BLaER1 (cell line): ENCODE measurements at regions not wholly inside any gene's neighbourhood (a gene's known extent, or its start where the extent isn't known, plus 50 kb on each side); places are given as distances from the start of the nearest gene placed in this dataset.

Experiments
- H3K27ac ChIP-seq: shearing (Covaris generic); formaldehyde crosslinking; 2 replicates; pipeline ENCODE4 v1.8.1; 2022
- H3K27me3 ChIP-seq: shearing (Covaris generic); formaldehyde crosslinking; 2 replicates; pipeline ENCODE4 v1.8.1; 2022
- H3K36me3 ChIP-seq: shearing (Covaris generic); formaldehyde crosslinking; 2 replicates; pipeline ENCODE4 v1.8.1; 2022
- H3K4me1 ChIP-seq: shearing (Covaris generic); formaldehyde crosslinking; 2 replicates; pipeline ENCODE4 v1.8.1; 2022
- H3K4me2 ChIP-seq: shearing (Covaris generic); formaldehyde crosslinking; 2 replicates; pipeline ENCODE4 v1.8.1; 2022
- H3K4me3 ChIP-seq: shearing (Covaris generic); formaldehyde crosslinking; 2 replicates; pipeline ENCODE4 v1.8.1; 2022
- H3K9ac ChIP-seq: shearing (Covaris generic); formaldehyde crosslinking; 2 replicates; pipeline ENCODE4 v1.8.1; 2022
- H3K9me3 ChIP-seq: shearing (Covaris generic); formaldehyde crosslinking; 2 replicates; pipeline ENCODE4 v1.8.1; 2022
- H4K20me1 ChIP-seq: shearing (Covaris generic); formaldehyde crosslinking; 2 replicates; pipeline ENCODE4 v1.8.1; 2022
- Cebpa-rat ChIP-seq: shearing (Covaris generic); IDR thresholded peaks from 2 replicates; pipeline ENCODE4 v1.8.1; 2022

DNA sequence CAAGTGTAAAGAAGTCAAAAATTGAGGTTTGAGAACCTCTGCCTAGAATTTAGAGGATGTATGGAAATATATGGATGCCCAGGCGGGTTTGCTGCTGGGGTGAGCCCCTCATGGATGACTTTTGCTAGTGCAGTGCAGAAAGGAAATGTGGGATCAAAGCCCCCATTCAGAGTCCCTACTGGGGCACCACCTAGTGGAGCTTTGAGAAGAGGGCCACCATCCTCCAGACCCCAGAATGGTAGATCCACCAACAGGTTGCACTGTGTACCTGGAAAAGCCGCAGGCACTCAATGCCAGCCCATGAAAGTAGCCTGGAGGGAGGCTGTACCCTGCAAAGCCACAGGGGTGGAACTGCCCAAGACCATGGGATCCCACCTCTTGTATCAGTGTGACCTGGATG, 330.7 kb upstream of the DPYD start:
- Histone ChIP-seq H3K9ac (no peak overlapping the region), H3K27me3 (no peaks in the 10 kb centered on the region), H3K4me3 (no peak overlapping the region), H3K4me1 (no peaks in the 10 kb centered on the region; the same call in 1 of the 2 replicates), H3K9me3 (peaks cover 18% of the 10 kb centered on the region), H3K4me2 (no peak overlapping the region), H4K20me1 (no peaks in the 10 kb centered on the region), H3K27ac (no peak overlapping the region), H3K36me3 (no peaks in the 10 kb centered on the region)
- TF ChIP-seq Cebpa-rat: no peak

DNA sequence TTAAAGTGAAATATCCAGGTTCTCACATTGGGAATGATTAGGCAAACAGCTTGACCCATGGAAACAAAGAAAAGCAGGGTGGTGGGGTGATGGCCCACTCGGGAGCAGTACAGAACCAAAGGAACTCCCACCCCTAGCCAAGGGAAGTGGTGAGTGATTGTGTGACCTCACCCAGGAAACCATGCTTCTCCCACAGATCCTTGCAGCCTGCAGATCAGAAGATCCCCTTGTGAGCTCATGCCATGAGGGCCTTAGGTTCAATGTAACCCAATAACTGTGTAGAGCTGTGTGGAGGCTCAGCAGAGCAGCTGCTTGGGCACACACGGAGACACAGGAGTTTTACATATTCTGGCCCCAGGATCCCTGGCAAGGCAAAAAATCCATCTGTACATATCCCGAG, 311.8 kb upstream of the DPYD start:
- Histone ChIP-seq H3K36me3 (no peaks in the 10 kb centered on the region), H3K4me1 (no peaks in the 10 kb centered on the region), H3K4me3 (no peak overlapping the region), H3K9ac (no peak overlapping the region), H4K20me1 (no peaks in the 10 kb centered on the region), H3K9me3 (peaks cover 26% of the 10 kb centered on the region), H3K27me3 (no peaks in the 10 kb centered on the region), H3K27ac (no peak overlapping the region), H3K4me2 (no peak overlapping the region)
- TF ChIP-seq Cebpa-rat: no peak

DNA sequence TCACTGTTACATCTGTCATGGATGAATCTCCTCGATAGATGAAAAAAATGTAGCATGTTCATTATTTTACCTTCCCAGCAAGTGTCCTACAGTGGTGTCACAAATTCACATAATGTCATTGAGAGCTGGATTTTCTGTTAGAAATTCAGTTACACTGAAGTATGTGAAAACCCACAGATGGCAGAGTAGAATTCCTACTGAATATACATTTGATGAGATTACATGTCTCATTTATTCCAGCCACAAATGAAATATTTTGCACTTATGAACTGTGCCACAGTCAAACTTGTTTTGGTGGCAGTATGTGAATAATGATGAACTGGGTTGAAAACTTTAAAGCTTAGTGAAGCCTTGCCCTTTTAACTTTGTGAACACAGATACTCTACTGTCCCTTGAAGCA, 301.9 kb upstream of the DPYD start:
- H3K27me3 ChIP-seq: no peaks in the 10 kb centered on the region
- TF ChIP-seq Cebpa-rat: no peak
- no peak overlapping the region for H3K9ac ChIP-seq
- H3K9me3 ChIP-seq: no peaks in the 10 kb centered on the region
- H4K20me1 ChIP-seq: no peaks in the 10 kb centered on the region
- no peaks in the 10 kb centered on the region for H3K36me3 ChIP-seq
- no peak overlapping the region for H3K4me3 ChIP-seq
- no peak overlapping the region for H3K27ac ChIP-seq
- peak overlapping the region; percentile 48; the same call in 1 of the 2 replicates for H3K4me2 ChIP-seq
- peaks cover 16% of the 10 kb centered on the region for H3K4me1 ChIP-seq

DNA sequence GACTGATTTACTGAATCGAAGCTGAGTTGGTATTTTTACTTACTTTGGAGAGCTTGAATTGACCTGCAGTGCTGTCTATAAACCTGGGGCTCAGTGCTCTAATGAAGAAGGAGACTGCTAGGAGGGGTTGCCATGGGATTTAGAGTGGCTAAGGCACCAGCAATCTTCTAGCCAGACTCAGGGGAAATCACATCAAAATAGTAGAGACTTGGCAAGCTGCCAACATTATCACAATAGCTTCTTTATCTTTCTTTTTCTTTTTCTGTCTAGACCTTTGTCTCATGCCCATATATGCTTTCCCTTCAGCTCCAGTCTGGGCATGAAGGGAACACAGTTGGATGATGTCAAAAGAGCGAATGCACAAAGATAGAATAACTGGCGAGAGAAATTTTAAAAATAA, 301.1 kb upstream of the DPYD start:
- Histone ChIP-seq H3K27me3 (no peaks in the 10 kb centered on the region), H3K27ac (no peak overlapping the region), H3K4me2 (peak overlapping the region; percentile 48), H3K36me3 (no peaks in the 10 kb centered on the region), H3K4me1 (peaks cover 16% of the 10 kb centered on the region), H3K4me3 (no peak overlapping the region), H4K20me1 (no peaks in the 10 kb centered on the region), H3K9ac (no peak overlapping the region), H3K9me3 (no peaks in the 10 kb centered on the region)
- no peak for TF ChIP-seq Cebpa-rat

DNA sequence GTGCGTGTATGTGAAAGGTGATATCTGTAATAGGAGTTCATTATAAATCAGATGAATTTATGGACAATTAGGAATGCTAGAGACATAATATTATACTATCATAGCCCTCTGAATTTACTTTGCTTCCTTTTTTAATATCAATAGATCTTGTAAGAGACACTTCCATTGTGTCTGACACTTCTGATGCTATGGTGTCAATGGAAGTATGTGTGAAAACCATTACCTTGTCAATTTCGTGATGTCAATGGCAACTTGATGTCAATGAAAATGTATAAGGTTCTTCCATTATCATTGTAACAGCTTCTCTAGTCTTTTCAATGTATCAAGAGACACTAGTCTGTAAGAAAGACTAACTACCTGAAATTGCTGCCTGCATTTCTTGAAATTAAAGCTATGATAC, 296.8 kb upstream of the DPYD start:
- Histone ChIP-seq H3K4me3 (no peak overlapping the region), H3K9ac (no peak overlapping the region), H4K20me1 (no peaks in the 10 kb centered on the region), H3K27me3 (no peaks in the 10 kb centered on the region), H3K4me1 (peaks cover 14% of the 10 kb centered on the region), H3K36me3 (no peaks in the 10 kb centered on the region), H3K27ac (no peak overlapping the region), H3K4me2 (no peak overlapping the region), H3K9me3 (no peaks in the 10 kb centered on the region)
- TF ChIP-seq Cebpa-rat: no peak

DNA sequence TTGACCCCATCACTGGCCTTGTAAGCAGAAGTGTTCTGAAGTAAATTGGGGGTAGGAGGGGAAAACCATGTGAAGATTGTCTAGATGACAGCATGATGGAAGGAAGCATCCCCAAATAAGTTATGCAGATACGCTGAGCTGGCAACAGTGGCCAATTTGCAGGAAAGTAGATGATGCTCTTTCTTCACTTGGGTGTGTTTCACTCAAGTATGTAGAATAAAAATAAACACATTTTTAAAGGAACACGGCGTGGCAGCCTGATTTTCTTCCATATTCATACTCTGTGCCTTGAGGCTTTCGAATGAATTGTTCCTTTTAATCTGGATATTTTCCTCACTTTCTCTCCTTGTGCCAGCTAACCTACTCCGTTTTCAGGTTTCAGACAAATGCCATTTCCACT, 295.5 kb upstream of the DPYD start:
- Histone ChIP-seq H3K9ac (no peak overlapping the region), H3K9me3 (no peaks in the 10 kb centered on the region), H3K4me2 (no peak overlapping the region), H3K27ac (no peak overlapping the region), H3K4me1 (peaks cover under 1% of the 10 kb centered on the region; the same call in 1 of the 2 replicates), H3K36me3 (no peaks in the 10 kb centered on the region), H4K20me1 (no peaks in the 10 kb centered on the region), H3K27me3 (no peaks in the 10 kb centered on the region), H3K4me3 (no peak overlapping the region)
- no peak for TF ChIP-seq Cebpa-rat

DNA sequence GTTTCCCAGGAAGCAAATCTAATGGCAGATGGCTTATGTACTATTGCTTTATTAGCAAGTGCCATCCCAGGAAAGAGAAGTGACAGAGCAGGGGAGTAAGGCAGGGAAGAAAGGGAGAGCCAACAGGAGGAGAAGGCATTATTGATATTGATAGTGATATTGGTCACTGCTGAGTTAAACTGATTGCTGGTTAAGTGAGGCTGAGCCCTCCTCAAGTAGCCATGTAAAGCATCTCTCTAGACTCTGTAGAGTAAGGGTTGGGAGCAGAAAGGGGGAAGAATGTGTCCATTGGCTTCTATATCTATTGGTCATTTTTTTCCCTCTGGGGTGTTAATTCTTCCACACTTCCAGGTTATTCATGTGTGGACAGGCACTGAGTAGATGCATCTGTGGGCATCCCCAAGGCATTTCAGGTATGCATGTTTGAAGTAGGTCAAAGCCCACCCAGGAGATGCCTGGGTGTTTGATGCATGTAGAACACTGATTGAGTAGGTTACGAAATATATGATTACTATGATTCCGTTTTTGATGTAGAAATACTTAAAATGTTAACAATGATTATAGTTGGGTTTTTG, 290.5 kb upstream of the DPYD start:
- H3K27ac ChIP-seq: no peak overlapping the region

DNA sequence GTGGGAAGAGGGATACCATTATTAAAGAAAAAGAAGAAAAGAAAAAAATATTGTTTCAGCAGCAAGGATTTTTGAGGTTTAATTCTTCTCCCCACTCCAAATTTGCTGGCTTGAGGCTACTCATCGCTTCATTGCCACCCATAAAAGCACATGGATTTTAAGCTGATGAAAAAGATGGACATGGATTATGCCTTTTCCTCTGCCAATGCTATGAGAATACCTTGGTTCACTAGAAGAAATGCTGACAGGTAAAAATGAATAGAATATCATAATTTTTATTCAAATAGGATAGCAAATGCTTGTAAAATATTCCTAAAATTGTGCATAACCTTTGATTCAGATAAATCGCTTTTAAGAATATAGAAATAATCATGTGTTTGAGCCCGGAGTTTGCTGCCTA, 289.7 kb upstream of the DPYD start:
- Histone ChIP-seq H3K9me3 (no peaks in the 10 kb centered on the region), H3K4me2 (no peak overlapping the region), H3K4me3 (no peak overlapping the region), H4K20me1 (no peaks in the 10 kb centered on the region), H3K27me3 (no peaks in the 10 kb centered on the region), H3K9ac (no peak overlapping the region), H3K36me3 (no peaks in the 10 kb centered on the region), H3K27ac (no peak overlapping the region), H3K4me1 (no peaks in the 10 kb centered on the region)
- TF ChIP-seq Cebpa-rat: no peak

More for the DNA sequence above, 290.5 kb upstream of the DPYD start:
- no peaks in the 10 kb centered on the region for H3K4me1 ChIP-seq
- no peak for TF ChIP-seq Cebpa-rat
- no peaks in the 10 kb centered on the region for H3K9me3 ChIP-seq
- H4K20me1 ChIP-seq: no peaks in the 10 kb centered on the region
- H3K4me2 ChIP-seq: no peak overlapping the region
- no peak overlapping the region for H3K4me3 ChIP-seq
- H3K9ac ChIP-seq: no peak overlapping the region
- H3K27me3 ChIP-seq: no peaks in the 10 kb centered on the region
- H3K36me3 ChIP-seq: no peaks in the 10 kb centered on the region

DNA sequence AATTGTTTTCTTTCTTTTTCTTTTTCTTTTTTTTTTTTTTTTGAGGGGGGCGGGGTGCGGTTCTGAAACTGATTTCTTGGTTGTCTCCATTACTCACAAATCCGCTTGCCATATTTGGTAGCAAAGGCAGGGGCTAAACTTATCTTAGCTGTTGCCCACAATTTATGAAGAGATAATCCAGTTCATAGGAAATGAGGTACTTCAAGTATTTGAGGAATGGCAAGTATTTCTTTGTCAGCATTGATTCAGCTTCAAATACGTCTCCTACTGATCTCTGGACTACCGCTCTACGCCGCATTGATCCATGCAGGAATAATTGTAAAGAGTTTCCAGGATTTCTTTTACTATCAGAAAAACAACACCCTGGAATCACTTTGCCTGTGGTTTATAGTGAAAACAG, 289.2 kb upstream of the DPYD start:
- no peak overlapping the region for H3K27ac ChIP-seq

DNA sequence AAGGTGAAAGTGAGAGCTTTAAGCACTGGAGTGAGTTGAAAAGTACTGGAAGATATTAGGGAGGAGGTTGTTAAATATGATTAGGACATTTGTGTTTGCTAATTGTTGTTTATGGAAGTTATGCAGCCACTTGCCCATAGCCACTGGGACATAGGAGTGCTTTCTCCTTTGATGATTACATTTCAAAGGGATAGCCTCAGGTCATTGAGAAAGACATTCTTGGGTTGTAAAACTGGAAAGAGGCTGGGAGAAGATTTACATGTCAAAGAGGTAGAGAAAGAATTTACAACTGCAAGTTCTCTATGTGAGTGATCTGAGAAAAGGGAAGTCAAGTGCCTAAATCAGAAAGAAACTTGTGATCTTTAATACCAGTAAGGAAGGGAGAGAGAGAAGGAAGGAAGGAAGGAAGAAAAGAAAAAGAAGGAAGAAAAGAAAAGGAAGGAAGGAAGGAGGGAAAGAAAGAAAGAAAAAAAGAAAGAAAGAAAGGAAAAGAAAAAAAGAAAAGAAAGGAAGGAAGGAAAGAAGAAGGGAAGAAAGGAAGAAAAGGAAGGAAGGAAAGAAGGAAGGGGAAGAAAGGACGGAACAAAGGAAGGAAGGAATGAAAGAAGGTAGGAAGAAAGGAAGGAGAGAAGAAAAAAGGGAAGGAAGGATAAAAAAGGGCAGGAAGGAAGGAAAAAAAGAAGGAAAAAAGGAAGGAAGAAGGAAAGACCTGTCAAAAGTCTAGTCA, 284.6 kb upstream of the DPYD start:
- Histone ChIP-seq H3K36me3 (no peaks in the 10 kb centered on the region), H3K9me3 (no peaks in the 10 kb centered on the region), H4K20me1 (no peaks in the 10 kb centered on the region), H3K4me2 (no peak overlapping the region), H3K4me1 (no peaks in the 10 kb centered on the region), H3K4me3 (no peak overlapping the region), H3K27ac (no peak overlapping the region), H3K27me3 (no peaks in the 10 kb centered on the region), H3K9ac (no peak overlapping the region)
- TF ChIP-seq Cebpa-rat: no peak

More for the DNA sequence above, 289.2 kb upstream of the DPYD start:
- Histone ChIP-seq H3K36me3 (no peaks in the 10 kb centered on the region), H3K9me3 (no peaks in the 10 kb centered on the region), H4K20me1 (no peaks in the 10 kb centered on the region), H3K4me1 (no peaks in the 10 kb centered on the region), H3K4me3 (no peak overlapping the region), H3K27me3 (no peaks in the 10 kb centered on the region), H3K9ac (no peak overlapping the region), H3K4me2 (no peak overlapping the region)
- TF ChIP-seq Cebpa-rat: no peak

DNA sequence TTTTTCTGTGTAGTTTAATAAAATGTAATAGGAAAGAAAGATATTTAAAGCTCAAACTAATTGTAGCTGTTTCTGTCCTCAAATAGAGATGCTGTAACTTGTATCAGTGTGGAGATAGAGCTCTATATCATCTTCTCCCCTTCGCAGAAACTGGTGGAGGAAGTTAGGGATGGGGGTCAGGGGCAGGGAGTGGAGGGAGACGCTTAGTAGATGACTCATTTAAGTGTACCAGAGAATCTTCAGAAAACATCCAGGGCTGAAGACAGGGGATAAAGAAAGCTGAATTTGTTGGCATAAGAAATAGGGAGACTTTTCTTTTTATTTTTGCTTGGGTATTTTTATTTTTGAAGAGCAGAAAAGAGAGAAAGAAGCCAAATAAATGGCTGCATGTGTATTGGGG, 282.6 kb upstream of the DPYD start:
- H3K9me3 ChIP-seq: no peaks in the 10 kb centered on the region
- TF ChIP-seq Cebpa-rat: no peak
- H4K20me1 ChIP-seq: no peaks in the 10 kb centered on the region
- H3K9ac ChIP-seq: no peak overlapping the region
- no peaks in the 10 kb centered on the region for H3K36me3 ChIP-seq
- no peaks in the 10 kb centered on the region for H3K4me1 ChIP-seq
- no peak overlapping the region for H3K4me3 ChIP-seq
- no peak overlapping the region for H3K4me2 ChIP-seq
- H3K27ac ChIP-seq: no peak overlapping the region
- no peaks in the 10 kb centered on the region for H3K27me3 ChIP-seq
